Left ventricle myocardium inferior (tissue), 1 donor: ENCODE measurements at regions not wholly inside any gene's neighbourhood (a gene's known extent, or its start where the extent isn't known, plus 50 kb on each side); places are given as distances from the start of the nearest gene placed in this dataset.

ENCODE experiments used
- DNase-seq: peaks from one replicate; pipeline ENCODE4 v3.0.0-alpha.2; 2020
- H3K27ac ChIP-seq: fragments of 200-600 bp; replicated peaks from 2 replicates; pipeline ENCODE4 v1.8.0; 2021
- H3K27me3 ChIP-seq: fragments of 200-600 bp; 2 replicates; pipeline ENCODE4 v1.8.0; 2021; ENCODE audit warnings: low read depth
- H3K36me3 ChIP-seq: fragments of 200-600 bp; 2 replicates; pipeline ENCODE4 v1.8.0; 2021
- H3K4me1 ChIP-seq: fragments of 200-600 bp; 2 replicates; pipeline ENCODE4 v1.8.0; 2021
- H3K4me3 ChIP-seq: fragments of 200-600 bp; 2 replicates; pipeline ENCODE4 v1.8.0; 2021; ENCODE audit warnings: mild to moderate bottlenecking, moderate library complexity
- H3K9me3 ChIP-seq: fragments of 200-600 bp; replicated peaks from 2 replicates; pipeline ENCODE4 v1.8.0; 2021
- CTCF ChIP-seq: fragments of 200-600 bp; IDR thresholded peaks from 2 replicates; pipeline ENCODE4 v1.8.0; 2021; ENCODE audit warnings: antibody characterized with exemption, mild to moderate bottlenecking, borderline replicate concordance
- intact Hi-C: fragments of 100-400 bp; cut with micrococcal nuclease; formaldehyde crosslinking; loops from one replicate; pipeline ENCODE4 v1.11.0; 2022
- donor health status: DM: no; HTN: yes; CAD: no; lungs with severe emphysema.

DNA sequence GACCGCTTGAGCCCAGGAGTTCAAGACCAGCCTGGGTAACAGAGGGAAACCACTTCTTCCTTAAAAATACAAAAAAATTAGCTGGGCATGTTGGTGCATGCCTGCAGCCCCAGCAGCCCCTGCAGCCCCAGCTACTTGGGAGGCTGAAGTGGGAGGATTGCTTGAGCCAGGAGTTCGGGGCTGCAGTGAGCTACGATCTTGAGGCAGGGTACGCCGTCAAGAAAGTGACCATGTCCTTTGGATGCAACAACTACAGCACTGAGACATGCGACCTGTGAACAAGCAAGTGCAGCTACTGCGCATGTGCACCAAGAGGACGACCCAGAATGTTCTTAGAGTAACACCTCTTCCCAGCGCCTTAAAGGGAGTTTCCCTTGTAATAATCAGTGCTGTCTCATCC lies 66.6 kb upstream of the ZNF479 start:
- Histone ChIP-seq H3K27me3 (peaks cover 4% of the 10 kb centered on the region), H3K9me3 (peaks cover 24% of the 10 kb centered on the region), H3K27ac (no peak overlapping the region), H3K36me3 (no peaks in the 10 kb centered on the region), H3K4me3 (no peak overlapping the region), H3K4me1 (no peaks in the 10 kb centered on the region)
- TF ChIP-seq CTCF = no peak
- intact Hi-C loops = no loop called here
- DNase-seq = no peak

DNA sequence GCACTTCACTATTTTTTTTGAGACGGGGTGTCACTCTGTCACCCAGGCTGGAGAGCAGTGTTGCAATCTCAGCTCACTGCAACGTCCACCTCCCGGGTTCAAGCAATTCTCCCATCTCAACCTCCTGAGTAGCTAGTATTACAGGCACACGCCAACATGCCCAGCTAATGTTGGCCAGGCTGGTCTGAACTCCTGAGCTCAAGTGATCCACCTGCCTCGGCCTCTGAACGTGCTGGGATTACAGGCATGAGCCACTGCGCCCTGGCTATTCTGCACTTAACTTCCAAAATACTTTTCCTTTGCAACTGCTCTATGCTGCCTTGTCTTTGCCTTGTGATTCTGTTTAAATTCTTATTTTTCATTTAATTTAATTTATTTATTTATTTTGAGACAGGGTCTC lies 67.0 kb upstream of the ZNF479 start:
- no peak for TF ChIP-seq CTCF
- Histone ChIP-seq H3K9me3 (peaks cover 29% of the 10 kb centered on the region), H3K36me3 (no peaks in the 10 kb centered on the region), H3K4me3 (no peak overlapping the region), H3K27ac (no peak overlapping the region), H3K4me1 (no peaks in the 10 kb centered on the region), H3K27me3 (peaks cover 4% of the 10 kb centered on the region)
- intact Hi-C loops = no loop called here
- DNase-seq = no peak

DNA sequence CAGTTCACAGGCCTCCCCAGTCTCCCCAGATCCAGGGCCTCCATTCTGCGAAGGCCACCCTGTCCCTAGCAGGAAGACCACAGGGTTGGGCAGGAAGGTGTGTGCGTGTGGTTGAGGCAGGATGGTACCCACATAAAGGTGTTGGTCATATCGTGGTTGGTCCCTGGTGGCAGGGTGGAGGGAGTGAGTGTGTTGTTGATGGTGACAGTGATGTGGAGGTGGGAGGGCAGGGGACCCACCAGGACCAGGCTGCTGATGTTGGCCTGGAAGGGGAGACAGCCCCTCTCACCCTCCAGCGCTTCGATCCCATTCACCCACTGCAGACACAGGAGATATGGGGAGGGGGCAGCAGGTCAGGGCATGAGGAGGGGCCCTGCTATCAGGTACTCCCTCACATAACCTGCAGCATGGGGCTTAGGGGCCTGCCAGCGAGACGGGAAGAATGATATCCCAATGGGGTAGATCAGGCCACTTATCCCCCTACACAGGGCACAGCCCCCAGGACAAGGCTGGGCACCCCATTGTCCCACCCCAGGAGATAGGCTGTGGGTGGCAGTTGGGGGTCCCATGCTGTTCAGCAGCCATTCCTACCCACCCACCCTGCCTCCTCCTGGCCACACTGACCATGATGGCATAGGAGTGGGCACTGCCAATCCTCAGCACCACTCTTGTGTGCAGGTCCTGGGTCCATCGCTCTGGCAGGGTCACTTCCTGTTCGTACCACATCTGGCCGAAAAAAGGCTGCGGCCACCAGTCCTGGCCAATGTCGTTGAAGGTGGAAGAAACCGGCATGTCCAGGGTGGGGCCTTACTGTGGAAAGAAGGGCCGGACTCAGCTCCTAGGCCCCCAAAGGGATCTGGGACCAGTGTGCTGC lies 69.0 kb upstream of the ZNF479 start:
- no peak overlapping the region for H3K4me3 ChIP-seq
- intact Hi-C loops = no loop called here
- DNase-seq = no peak
- H3K27me3 ChIP-seq = peaks cover 4% of the 10 kb centered on the region
- TF ChIP-seq CTCF = no peak
- H3K9me3 ChIP-seq = peaks cover 40% of the 10 kb centered on the region
- H3K27ac ChIP-seq = no peak overlapping the region
- no peaks in the 10 kb centered on the region for H3K4me1 ChIP-seq
- no peaks in the 10 kb centered on the region for H3K36me3 ChIP-seq

DNA sequence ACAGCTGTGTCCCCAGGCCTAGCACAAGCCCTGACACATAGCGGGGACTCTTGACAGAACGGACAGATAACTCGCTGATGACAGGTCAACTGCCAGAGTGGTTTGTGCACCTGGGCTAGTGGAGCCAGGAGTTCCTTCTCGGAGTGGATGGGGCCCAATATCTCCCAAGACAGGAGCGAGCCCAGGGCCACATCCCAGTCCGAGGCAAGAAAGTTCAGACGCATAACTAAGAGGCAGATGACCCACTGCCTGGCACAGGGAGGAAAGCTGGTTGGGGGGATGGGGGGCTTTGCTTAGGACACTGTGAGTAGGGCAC lies 69.6 kb upstream of the ZNF479 start:
- no peaks in the 10 kb centered on the region for H3K36me3 ChIP-seq
- peaks cover 40% of the 10 kb centered on the region for H3K9me3 ChIP-seq
- H3K27ac ChIP-seq = no peak overlapping the region
- DNase-seq = no peak
- peaks cover 4% of the 10 kb centered on the region for H3K27me3 ChIP-seq
- H3K4me3 ChIP-seq = no peak overlapping the region
- no peaks in the 10 kb centered on the region for H3K4me1 ChIP-seq
- no peak for TF ChIP-seq CTCF
- intact Hi-C loops = no loop called here

DNA sequence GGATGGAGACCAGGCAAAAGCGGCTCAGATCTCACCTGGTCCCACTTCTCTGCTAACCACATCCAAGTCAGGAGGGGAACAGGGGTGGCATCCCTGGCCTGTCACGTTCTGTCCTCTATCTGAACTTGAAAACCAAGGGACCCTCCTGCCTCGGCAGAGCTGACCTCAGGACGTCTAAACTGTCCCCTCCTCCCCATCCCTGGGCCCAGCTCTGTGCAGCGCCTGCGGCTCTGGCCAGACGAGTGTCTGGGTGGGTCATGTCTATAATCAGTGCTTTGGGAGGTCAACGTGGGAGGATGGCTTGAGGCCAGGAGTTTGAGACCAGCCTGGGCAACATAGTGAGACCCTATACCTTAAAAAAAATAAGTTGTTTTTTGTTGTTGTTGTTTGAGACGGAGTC lies 70.0 kb upstream of the ZNF479 start:
- no peak for DNase-seq
- no peak overlapping the region for H3K4me3 ChIP-seq
- peaks cover 42% of the 10 kb centered on the region for H3K9me3 ChIP-seq
- TF ChIP-seq CTCF = no peak
- H3K36me3 ChIP-seq = no peaks in the 10 kb centered on the region
- H3K27ac ChIP-seq = no peak overlapping the region
- intact Hi-C loops = no loop called here
- H3K27me3 ChIP-seq = peaks cover 4% of the 10 kb centered on the region
- H3K4me1 ChIP-seq = no peaks in the 10 kb centered on the region
